Suprapubic skin (tissue), 4 donors: ENCODE measurements at regions not wholly inside any gene's neighbourhood (a gene's known extent, or its start where the extent isn't known, plus 50 kb on each side); places are given as distances from the start of the nearest gene placed in this dataset.
"Not testable (repeated sequence)": the region's sequence is repeated elsewhere in the genome, so short reads cannot be mapped to it uniquely, and the experiment has no call there.

ENCODE experiments used
- DNase-seq, 2 donors: peaks; one replicate each; pipeline ENCODE4 v3.0.0-alpha.2; 2019; ENCODE audit warnings: low spot score in 2 of 2
- H3K27ac ChIP-seq: fragments of 200-600 bp; sonication (generic); one replicate; pipeline ENCODE4 v1.5.1; 2019
- H3K27me3 ChIP-seq: fragments of 200-600 bp; sonication (generic); one replicate; pipeline ENCODE4 v1.5.1; 2019
- H3K36me3 ChIP-seq: fragments of 200-600 bp; sonication (generic); one replicate; pipeline ENCODE4 v1.5.1; 2019
- H3K4me1 ChIP-seq: fragments of 200-600 bp; sonication (generic); one replicate; pipeline ENCODE4 v1.5.1; 2019
- H3K4me3 ChIP-seq: fragments of 200-600 bp; sonication (generic); one replicate; pipeline ENCODE4 v1.5.1; 2019; ENCODE audit warnings: mild to moderate bottlenecking
- H3K9me3 ChIP-seq: fragments of 200-600 bp; sonication (generic); one replicate; pipeline ENCODE4 v1.5.1; 2019
- CTCF ChIP-seq, 2 donors: fragments of 200-600 bp in 1 of 2; fragments of 450-650 bp in 1 of 2; sonication (generic) in 1 of 2; IDR thresholded peaks; one replicate each; pipeline ENCODE4 v1.5.1; 2016 to 2019; ENCODE audit warnings: antibody characterized with exemption in 2 of 2, mild to moderate bottlenecking in 1 of 2, moderate library complexity in 1 of 2
- EP300 ChIP-seq: sonication (generic); formaldehyde crosslinking; IDR thresholded peaks from one replicate; pipeline ENCODE4 v1.6.1; 2017; ENCODE audit warnings: antibody characterized with exemption
- POLR2A ChIP-seq, 2 donors: fragments of 450-650 bp; IDR thresholded peaks; one replicate each; pipeline ENCODE4 v1.6.1; 2017; ENCODE audit warnings: antibody characterized with exemption in 2 of 2, mild to moderate bottlenecking in 2 of 2, moderate library complexity in 2 of 2
- POLR2AphosphoS5 ChIP-seq, 3 donors: sonication (generic); formaldehyde crosslinking; IDR thresholded peaks; one replicate each; pipeline ENCODE4 v1.6.1; 2017; ENCODE audit warnings: antibody characterized with exemption in 3 of 3
- WGBS: methylation state at CpG from one replicate; pipeline ENCODE4 v1.1.5; 2018; 5-methylcytosine and 5-hydroxymethylcytosine counted together

DNA sequence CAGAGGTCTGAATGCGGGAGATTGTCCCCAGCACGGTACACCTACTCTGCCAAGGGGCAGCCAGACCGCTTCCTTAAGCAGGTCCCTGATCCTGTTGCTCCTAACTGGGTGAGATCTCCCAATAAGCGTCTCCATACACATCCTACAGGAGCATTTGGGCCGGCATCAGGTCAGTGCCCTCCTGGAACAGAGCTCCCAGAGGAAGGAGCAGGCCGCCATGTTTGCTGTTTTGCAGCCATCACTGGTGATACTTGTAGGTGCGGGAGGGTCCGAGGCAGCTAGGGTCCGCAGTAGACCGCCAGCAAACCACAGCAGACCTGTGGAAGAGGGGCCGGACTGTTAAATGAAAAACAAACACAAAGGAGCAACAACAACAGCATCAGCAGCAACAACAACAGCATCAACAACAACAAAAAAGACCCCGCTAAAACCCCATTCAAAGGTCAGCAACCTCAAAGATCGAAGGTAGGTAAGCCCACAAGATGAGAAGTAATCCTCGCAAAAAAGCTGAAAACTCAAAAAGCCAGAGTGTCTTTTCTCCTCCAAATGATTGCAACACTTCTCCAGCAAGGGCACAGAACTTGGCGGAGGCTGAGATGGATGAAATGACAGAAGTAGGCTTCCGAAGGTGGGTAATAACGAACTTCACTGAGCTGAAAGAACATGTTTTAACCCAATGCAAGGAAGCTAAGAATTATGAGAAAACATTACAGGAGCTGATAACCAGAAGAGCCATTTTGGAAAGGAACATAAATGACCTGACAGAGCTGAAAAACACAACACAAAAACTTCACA, 79.0 kb upstream of the CDH7 start:
- no peak overlapping the region for H3K4me3 ChIP-seq
- H3K4me1 ChIP-seq, result no peaks in the 10 kb centered on the region
- H3K27ac ChIP-seq, result no peak overlapping the region
- no peak for TF ChIP-seq POLR2AphosphoS5 (IDR thresholded peaks at IDR 0.05)
- no peak for TF ChIP-seq POLR2A (IDR thresholded peaks at IDR 0.05)
- TF ChIP-seq CTCF (IDR thresholded peaks at IDR 0.05), result no peak
- no peak for TF ChIP-seq EP300
- H3K36me3 ChIP-seq, result no peaks in the 10 kb centered on the region
- no peaks in the 10 kb centered on the region for H3K9me3 ChIP-seq
- WGBS, result 88% methylated on average over 17 of the region's 17 CpGs
- DNase-seq, result no peak
- no peaks in the 10 kb centered on the region for H3K27me3 ChIP-seq

DNA sequence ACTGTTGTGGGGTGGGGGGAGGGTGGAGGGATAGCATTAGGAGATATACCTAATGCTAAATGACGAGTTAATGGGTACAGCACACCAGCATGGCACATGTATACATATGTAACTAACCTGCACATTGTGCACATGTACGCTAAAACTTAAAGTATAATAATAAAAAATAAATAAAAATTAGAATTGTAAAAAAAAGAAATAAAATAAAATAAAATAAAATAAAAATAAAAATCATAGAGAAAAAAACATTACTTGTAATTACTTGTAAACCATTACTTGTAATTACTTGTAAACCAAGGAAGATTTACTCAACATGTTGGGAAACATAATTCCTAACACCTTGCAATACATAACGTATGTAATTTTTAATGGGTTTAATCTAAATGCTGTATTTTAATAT, 80.7 kb upstream of the CDH7 start:
- not testable (repeated sequence) for H3K4me1 ChIP-seq, DNase-seq, H3K27me3 ChIP-seq, H3K27ac ChIP-seq, H3K4me3 ChIP-seq, H3K36me3 ChIP-seq, H3K9me3 ChIP-seq
- WGBS, result 84% methylated on average over 3 of the region's 3 CpGs

GRCh38 chr18:65661391-65661790, 89.4 kb upstream of the CDH7 start:
- DNase-seq, result no peak
- Histone ChIP-seq H3K4me3 (no peak overlapping the region), H3K27ac (no peak overlapping the region), H3K36me3 (no peaks in the 10 kb centered on the region), H3K9me3 (no peaks in the 10 kb centered on the region), H3K27me3 (no peaks in the 10 kb centered on the region), H3K4me1 (no peaks in the 10 kb centered on the region)
- 48% methylated on average over 1 of the region's 1 CpG for WGBS
- TF ChIP-seq POLR2AphosphoS5 (IDR thresholded peaks at IDR 0.05) (no peak), CTCF (IDR thresholded peaks at IDR 0.05) (no peak), POLR2A (IDR thresholded peaks at IDR 0.05) (no peak), EP300 (no peak)

- Histone ChIP-seq H3K9me3 (no peaks in the 10 kb centered on the region), H3K4me3 (no peak overlapping the region), H3K4me1 (no peaks in the 10 kb centered on the region), H3K27ac (no peak overlapping the region), H3K36me3 (no peaks in the 10 kb centered on the region), H3K27me3 (no peaks in the 10 kb centered on the region)
- WGBS, result 97% methylated on average over 1 of the region's 1 CpG
- DNase-seq, result no peak
- TF ChIP-seq CTCF (IDR thresholded peaks at IDR 0.05) (no peak), EP300 (no peak), POLR2A (IDR thresholded peaks at IDR 0.05) (no peak), POLR2AphosphoS5 (IDR thresholded peaks at IDR 0.05) (no peak)
Measured at GRCh38 chr18:65659912-65660311, 90.9 kb upstream of the CDH7 start.

DNA sequence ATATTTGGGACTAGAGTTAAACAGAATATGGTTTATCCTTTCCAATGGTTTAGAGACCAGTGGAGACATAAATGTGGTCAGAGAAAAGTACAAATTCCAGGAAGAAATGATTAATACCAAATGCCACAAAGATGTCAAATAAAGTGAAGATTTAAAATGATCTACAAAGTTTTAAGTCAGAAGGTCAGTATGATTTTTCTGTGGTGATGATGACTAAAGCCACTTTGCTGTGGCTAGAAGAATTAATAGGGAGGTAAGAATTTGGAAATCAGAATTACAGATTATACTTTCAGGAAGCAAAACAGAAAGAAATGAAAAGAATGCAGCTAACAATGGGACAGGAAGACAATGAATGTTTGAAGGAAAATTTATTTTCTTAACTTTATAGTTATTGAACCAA, 91.5 kb upstream of the CDH7 start:
- Histone ChIP-seq H3K36me3 (no peaks in the 10 kb centered on the region), H3K4me1 (no peaks in the 10 kb centered on the region), H3K27me3 (no peaks in the 10 kb centered on the region), H3K27ac (no peak overlapping the region), H3K4me3 (no peak overlapping the region), H3K9me3 (no peaks in the 10 kb centered on the region)
- DNase-seq, result no peak
- TF ChIP-seq EP300 (no peak), POLR2AphosphoS5 (IDR thresholded peaks at IDR 0.05) (no peak), CTCF (IDR thresholded peaks at IDR 0.05) (no peak), POLR2A (IDR thresholded peaks at IDR 0.05) (no peak)

GRCh38 chr18:65651192-65651591, 99.6 kb upstream of the CDH7 start:
- WGBS, result 84% methylated on average over 4 of the region's 4 CpGs
- TF ChIP-seq POLR2AphosphoS5 (IDR thresholded peaks at IDR 0.05), result no peak
- no peak for TF ChIP-seq CTCF (IDR thresholded peaks at IDR 0.05)
- TF ChIP-seq EP300, result no peak
- TF ChIP-seq POLR2A (IDR thresholded peaks at IDR 0.05), result no peak
- no peak for DNase-seq
- Histone ChIP-seq H3K4me3 (no peak overlapping the region), H3K9me3 (peaks cover 6% of the 10 kb centered on the region), H3K27ac (no peak overlapping the region), H3K4me1 (no peaks in the 10 kb centered on the region), H3K27me3 (no peaks in the 10 kb centered on the region), H3K36me3 (no peaks in the 10 kb centered on the region)
